Body of pancreas (tissue), 4 donors: ENCODE measurements at regions not wholly inside any gene's neighbourhood (a gene's known extent, or its start where the extent isn't known, plus 50 kb on each side); places are given as distances from the start of the nearest gene placed in this dataset.
A peak's percentile ranks its signal among the peaks of the same experiment; 100 is the strongest.

ENCODE experiments used
- ATAC-seq: fragments of 150-250 bp; one replicate; pipeline ENCODE4 v1.9.1; 2016
- DNase-seq, 4 donors: peaks; one replicate each; pipeline ENCODE4 v3.0.0-alpha.2; 2019
- H3K27ac ChIP-seq, 4 donors: fragments of 200-600 bp; sonication (generic); 1 replicate in 3 of 4; 2 replicates in 1 of 4; pipeline versions ENCODE4 v1.5.1 to v1.6.1; 2016 to 2019; ENCODE audit warnings: mild to moderate bottlenecking in 1 of 4, mixed read lengths in 1 of 4, moderate library complexity in 1 of 4
- H3K27me3 ChIP-seq, 2 donors: fragments of 200-600 bp; sonication (generic); one replicate each; pipeline ENCODE4 v1.6.0; 2016; ENCODE audit warnings: mild to moderate bottlenecking in 1 of 2
- H3K36me3 ChIP-seq, 2 donors: fragments of 200-600 bp; sonication (generic); replicated peaks in 1 of 2; 2 replicates each; pipeline ENCODE4 v1.5.1; 2016; ENCODE audit warnings: low read depth in 2 of 2; ENCODE audit not compliant: insufficient read depth in 1 of 2
- H3K4me1 ChIP-seq: fragments of 200-600 bp; sonication (generic); one replicate; pipeline ENCODE4 v1.6.0; 2016
- H3K4me3 ChIP-seq, 2 donors: fragments of 200-600 bp; sonication (generic); 1 replicate in 1 of 2; 2 replicates in 1 of 2; pipeline ENCODE4 v1.5.1; 2016 to 2019
- H3K9me3 ChIP-seq, 3 donors: fragments of 200-600 bp; sonication (generic); 1 replicate in 2 of 3; 2 replicates in 1 of 3; pipeline ENCODE4 v1.5.1; 2016
- CTCF ChIP-seq, 7 experiments: fragments of 450-650 bp in 4 of 7; fragments of 200-600 bp in 3 of 7; sonication (generic) in 3 of 7; IDR thresholded peaks; one replicate each; pipeline ENCODE4 v1.5.1; 2016 to 2019; ENCODE audit warnings: antibody characterized with exemption in 7 of 7
- POLR2A ChIP-seq, 3 donors: fragments of 450-650 bp; IDR thresholded peaks; one replicate each; pipeline ENCODE4 v1.6.1; 2016; ENCODE audit warnings: antibody characterized with exemption in 3 of 3, mild to moderate bottlenecking in 2 of 3
- WGBS, 2 donors: methylation state at CpG; one replicate each; pipeline ENCODE4 v1.1.5; 2017; 5-methylcytosine and 5-hydroxymethylcytosine counted together
- intact Hi-C: fragments of 100-400 bp; cut with DNase I; formaldehyde crosslinking; loops from one replicate; pipeline ENCODE4 v1.15.1; 2023

- no peak for DNase-seq
- ATAC-seq = no peak
Observed at GRCh38 chr17:77887110-77887463, 71.4 kb upstream of the TNRC6C start.

GRCh38 chr17:77887464-77888241 is 70.8 kb upstream of the TNRC6C start:
- peak overlapping the region; percentile 14 to 31 for H3K4me3 ChIP-seq
- WGBS, 2 donors = 1 to 2% methylated on average over 37 to 44 of the region's 44 CpGs
- H3K27me3 ChIP-seq = no peaks in the 10 kb centered on the region
- TF ChIP-seq CTCF (IDR thresholded peaks at IDR 0.05) (no peak), POLR2A (IDR thresholded peaks at IDR 0.05) (peak in 2 of 3 donors; percentile 48 to 50)
- intact Hi-C loops = no loop called here
- no peaks in the 10 kb centered on the region for H3K36me3 ChIP-seq
- ATAC-seq (peak; percentile 84), DNase-seq (peak; percentile 68 to 86 (median 78))
- peak overlapping the region in 3 of 4 donors; percentile 32 to 53 (median 49) for H3K27ac ChIP-seq
- H3K9me3 ChIP-seq = no peaks in the 10 kb centered on the region
- H3K4me1 ChIP-seq = peaks cover 11% of the 10 kb centered on the region

More at GRCh38 chr17:77887110-77887463, 71.4 kb upstream of the TNRC6C start:
- no peaks in the 10 kb centered on the region for H3K9me3 ChIP-seq
- intact Hi-C loops = no loop called here
- peak overlapping the region in 3 of 4 donors; percentile 32 to 53 (median 49) for H3K27ac ChIP-seq
- no peak overlapping the region for H3K4me3 ChIP-seq
- H3K36me3 ChIP-seq = no peaks in the 10 kb centered on the region
- 67 to 68% methylated on average over 3 to 4 of the region's 4 CpGs for WGBS, 2 donors
- H3K4me1 ChIP-seq = peaks cover 13% of the 10 kb centered on the region
- no peak for TF ChIP-seq POLR2A (IDR thresholded peaks at IDR 0.05)
- no peak for TF ChIP-seq CTCF (IDR thresholded peaks at IDR 0.05)
- H3K27me3 ChIP-seq = no peaks in the 10 kb centered on the region

- H3K9me3 ChIP-seq = no peaks in the 10 kb centered on the region
- no peak for DNase-seq
- H3K4me1 ChIP-seq = peaks cover 4% of the 10 kb centered on the region
- H3K36me3 ChIP-seq = no peaks in the 10 kb centered on the region
- intact Hi-C loops = no loop called here
- H3K27ac ChIP-seq = peak overlapping the region in 3 of 4 donors; percentile 32 to 53 (median 49)
- 35 to 37% methylated on average over 13 of the region's 13 CpGs for WGBS, 2 donors
- peak overlapping the region; percentile 14 to 31 for H3K4me3 ChIP-seq
- ATAC-seq = no peak
- no peaks in the 10 kb centered on the region for H3K27me3 ChIP-seq
- TF ChIP-seq POLR2A (IDR thresholded peaks at IDR 0.05) (no peak), CTCF (IDR thresholded peaks at IDR 0.05) (no peak)
Observed at GRCh38 chr17:77888242-77889134, 70.0 kb upstream of the TNRC6C start.

GRCh38 chr17:77889135-77889505 is 69.4 kb upstream of the TNRC6C start:
- DNase-seq (no peak), ATAC-seq (no peak)
- Histone ChIP-seq H3K4me3 (no peak overlapping the region), H3K36me3 (no peaks in the 10 kb centered on the region), H3K4me1 (peaks cover 4% of the 10 kb centered on the region), H3K27ac (no peak overlapping the region), H3K9me3 (no peaks in the 10 kb centered on the region), H3K27me3 (no peaks in the 10 kb centered on the region)
- no peak for TF ChIP-seq POLR2A (IDR thresholded peaks at IDR 0.05)
- 82 to 83% methylated on average over 4 of the region's 4 CpGs for whole genome bisulfite sequencing, 2 donors
- intact Hi-C loops = no loop called here
